ENCODE measurements at regions not wholly inside any gene's neighbourhood (a gene's known extent, or its start where the extent isn't known, plus 50 kb on each side); places are given as distances from the start of the nearest gene placed in this dataset.

DNA sequence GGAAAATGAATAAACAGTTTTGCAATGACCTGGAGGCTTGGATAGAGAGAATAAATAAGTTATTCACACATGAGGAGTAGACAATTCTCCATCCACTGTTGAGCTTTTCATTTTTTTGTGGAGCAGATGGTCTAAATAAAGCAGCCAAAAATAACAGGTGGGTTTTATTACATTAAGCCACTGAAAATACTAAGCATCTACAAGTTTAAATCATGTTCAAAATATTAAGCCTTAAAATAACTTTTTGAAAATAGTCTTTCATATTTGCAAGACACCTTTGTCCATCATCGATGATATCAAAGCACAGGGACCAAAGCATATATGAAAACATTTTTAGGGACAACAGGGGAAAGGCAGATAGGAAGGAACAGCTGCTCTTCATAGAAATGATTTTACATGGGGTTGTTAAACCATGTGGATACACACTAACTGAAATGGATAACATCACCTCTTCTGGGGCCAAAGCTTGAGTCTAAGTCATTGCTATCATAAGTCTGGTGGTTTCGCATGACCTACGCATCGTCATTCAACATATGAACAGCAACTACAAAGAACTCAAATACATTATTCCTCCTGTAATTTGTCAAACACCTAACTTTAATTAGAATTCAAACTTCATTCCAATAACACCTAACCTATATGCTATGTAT is 197.6 kb upstream of the CHST9 start:
- TF ChIP-seq, protein P1, sequence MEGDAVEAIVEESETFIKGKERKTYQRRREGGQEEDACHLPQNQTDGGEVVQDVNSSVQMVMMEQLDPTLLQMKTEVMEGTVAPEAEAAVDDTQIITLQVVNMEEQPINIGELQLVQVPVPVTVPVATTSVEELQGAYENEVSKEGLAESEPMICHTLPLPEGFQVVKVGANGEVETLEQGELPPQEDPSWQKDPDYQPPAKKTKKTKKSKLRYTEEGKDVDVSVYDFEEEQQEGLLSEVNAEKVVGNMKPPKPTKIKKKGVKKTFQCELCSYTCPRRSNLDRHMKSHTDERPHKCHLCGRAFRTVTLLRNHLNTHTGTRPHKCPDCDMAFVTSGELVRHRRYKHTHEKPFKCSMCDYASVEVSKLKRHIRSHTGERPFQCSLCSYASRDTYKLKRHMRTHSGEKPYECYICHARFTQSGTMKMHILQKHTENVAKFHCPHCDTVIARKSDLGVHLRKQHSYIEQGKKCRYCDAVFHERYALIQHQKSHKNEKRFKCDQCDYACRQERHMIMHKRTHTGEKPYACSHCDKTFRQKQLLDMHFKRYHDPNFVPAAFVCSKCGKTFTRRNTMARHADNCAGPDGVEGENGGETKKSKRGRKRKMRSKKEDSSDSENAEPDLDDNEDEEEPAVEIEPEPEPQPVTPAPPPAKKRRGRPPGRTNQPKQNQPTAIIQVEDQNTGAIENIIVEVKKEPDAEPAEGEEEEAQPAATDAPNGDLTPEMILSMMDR (IDR thresholded peaks at IDR 0.05 in 2 of 3, conservative IDR thresholded peaks at IDR 0.05 in 1 of 3; ENCODE audit: borderline replicate concordance in 1 of 3, insufficient read depth in 1 of 3, low read depth in 2 of 3, low read length in 2 of 3): no peak
- TF ChIP-seq EZH2 (IDR thresholded peaks at IDR 0.05) (no peak), MAX (IDR thresholded peaks at IDR 0.05) (no peak), POLR2A (IDR thresholded peaks at IDR 0.05; ENCODE audit: borderline replicate concordance, extremely low read depth, insufficient read depth, insufficient read length) (no peak), CEBPB (IDR thresholded peaks at IDR 0.05; ENCODE audit: low read depth) (no peak), POLR2AphosphoS5 (IDR thresholded peaks at IDR 0.05; ENCODE audit: low read depth, low read length) (no peak), ELF1 (IDR thresholded peaks at IDR 0.05; ENCODE audit: borderline replicate concordance, low read depth) (no peak), ZFX (IDR thresholded peaks at IDR 0.05) (no peak), REST (IDR thresholded peaks at IDR 0.05; ENCODE audit: low read depth) (no peak), RAD21 (IDR thresholded peaks at IDR 0.05; ENCODE audit: low read depth) (no peak), YY1 (IDR thresholded peaks at IDR 0.05; ENCODE audit: extremely low read depth, insufficient replicate concordance, low read depth, low read length) (no peak), SIN3A (IDR thresholded peaks at IDR 0.05; ENCODE audit: low read depth) (no peak), SP1 (IDR thresholded peaks at IDR 0.05; ENCODE audit: low read depth) (no peak)

Measured in HCT116 (cell line).